HG03196 (cell line): ENCODE measurements at regions not wholly inside any gene's neighbourhood (a gene's known extent, or its start where the extent isn't known, plus 50 kb on each side); places are given as distances from the start of the nearest gene placed in this dataset.

Experiments
- ATAC-seq: cut with Tn5 transposase; IDR thresholded peaks from one replicate; pipeline ENCODE4 v1.9.1; 2021; ENCODE audit not compliant: unreplicated experiment

DNA sequence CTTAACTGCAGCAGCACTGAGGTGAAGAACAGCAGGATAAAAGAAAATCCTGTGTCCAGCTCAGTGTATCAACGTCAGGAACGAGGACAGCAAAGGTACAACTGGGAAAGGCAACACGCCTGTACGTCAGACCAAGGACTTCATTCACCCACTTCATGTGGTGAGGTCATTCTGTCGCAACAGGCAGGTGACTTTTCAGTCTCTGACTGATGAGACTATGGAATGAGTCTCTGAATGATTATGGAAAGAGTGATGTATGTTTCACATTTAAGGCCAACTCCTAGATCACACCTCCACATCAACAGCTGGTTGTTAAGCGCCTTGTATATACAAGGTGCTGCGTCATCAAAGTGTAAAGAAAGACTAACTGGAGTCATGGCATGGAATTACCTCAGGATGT lies 297.6 kb upstream of the SP8 start:
- no peak for ATAC-seq

GRCh38 chr7:21086688-21087087 lies 300.0 kb upstream of the SP8 start:
- no peak for ATAC-seq

GRCh38 chr7:21089653-21090052 lies 303.0 kb upstream of the SP8 start:
- ATAC-seq = no peak

GRCh38 chr7:21092766-21093702 lies 306.3 kb upstream of the SP8 start:
- no peak for ATAC-seq

- ATAC-seq = no peak
Measured at GRCh38 chr7:21094589-21094988, 307.9 kb upstream of the SP8 start.

DNA sequence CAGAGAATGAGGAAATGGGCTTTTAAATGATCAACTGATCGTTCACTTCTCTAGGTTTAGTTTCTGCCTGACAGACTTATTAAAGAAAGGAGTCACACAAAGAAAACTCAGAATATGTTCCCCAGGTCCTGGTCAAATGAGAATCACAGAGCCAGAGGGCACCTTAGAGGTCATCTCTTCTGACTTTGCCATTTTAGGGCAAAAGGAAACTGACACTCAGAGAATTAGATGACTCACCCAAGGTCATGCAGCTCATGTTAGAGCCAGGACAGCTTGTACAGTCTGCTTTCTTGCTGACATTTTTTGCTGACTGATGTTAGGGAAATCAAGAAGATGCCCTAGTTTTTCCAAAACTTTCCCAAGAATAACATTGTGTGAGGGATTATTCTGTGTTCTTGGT lies 312.7 kb upstream of the SP8 start:
- peak; percentile 65 for ATAC-seq

DNA sequence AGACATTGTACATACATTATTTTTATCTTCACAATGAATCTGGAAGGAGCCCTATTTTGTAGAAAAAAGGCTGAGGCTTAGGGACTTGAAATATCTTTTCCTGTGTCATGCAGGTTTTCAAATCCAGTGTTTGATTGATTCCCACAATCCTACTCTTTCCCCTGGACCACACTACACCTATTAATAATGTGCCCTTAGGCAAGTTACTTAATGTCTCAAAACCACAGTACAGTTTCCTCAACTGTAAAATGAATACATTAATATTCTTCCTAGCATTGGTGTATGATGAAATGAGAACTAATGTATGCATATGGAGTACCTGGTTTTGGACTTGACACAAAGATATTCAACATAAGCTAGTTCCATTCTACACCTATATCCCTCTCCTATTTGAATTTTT lies 313.3 kb upstream of the SP8 start:
- no peak for ATAC-seq

- ATAC-seq = no peak
Measured at GRCh38 chr7:21101541-21101940, 314.9 kb upstream of the SP8 start.

GRCh38 chr7:21103426-21104123 lies 316.9 kb upstream of the SP8 start:
- no peak for ATAC-seq

GRCh38 chr7:21104124-21104500 lies 317.4 kb upstream of the SP8 start:
- no peak for ATAC-seq

GRCh38 chr7:21106296-21106732 lies 319.6 kb upstream of the SP8 start:
- ATAC-seq = no peak

- no peak for ATAC-seq
Measured at GRCh38 chr7:21107101-21107500, 320.4 kb upstream of the SP8 start.

DNA sequence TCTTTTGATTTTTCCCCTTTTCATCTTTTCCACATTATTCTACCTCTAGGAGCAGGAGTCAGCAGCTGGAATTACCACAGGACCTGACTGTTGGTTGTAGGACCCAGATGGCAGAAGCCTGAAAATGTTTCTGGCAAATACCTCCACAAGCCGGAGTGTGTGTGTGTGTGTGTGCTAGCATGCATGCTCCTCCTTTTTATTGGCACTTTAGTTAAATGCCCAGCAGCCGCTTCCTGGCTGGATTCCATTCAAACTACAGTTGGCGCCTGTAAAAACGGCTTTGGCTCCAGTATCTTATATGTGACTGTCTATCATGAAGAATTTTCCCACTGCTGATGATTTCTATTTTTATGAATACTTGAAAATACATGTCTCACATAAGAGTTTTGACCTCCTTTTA lies 319.7 kb upstream of the SP4 start:
- ATAC-seq = no peak

DNA sequence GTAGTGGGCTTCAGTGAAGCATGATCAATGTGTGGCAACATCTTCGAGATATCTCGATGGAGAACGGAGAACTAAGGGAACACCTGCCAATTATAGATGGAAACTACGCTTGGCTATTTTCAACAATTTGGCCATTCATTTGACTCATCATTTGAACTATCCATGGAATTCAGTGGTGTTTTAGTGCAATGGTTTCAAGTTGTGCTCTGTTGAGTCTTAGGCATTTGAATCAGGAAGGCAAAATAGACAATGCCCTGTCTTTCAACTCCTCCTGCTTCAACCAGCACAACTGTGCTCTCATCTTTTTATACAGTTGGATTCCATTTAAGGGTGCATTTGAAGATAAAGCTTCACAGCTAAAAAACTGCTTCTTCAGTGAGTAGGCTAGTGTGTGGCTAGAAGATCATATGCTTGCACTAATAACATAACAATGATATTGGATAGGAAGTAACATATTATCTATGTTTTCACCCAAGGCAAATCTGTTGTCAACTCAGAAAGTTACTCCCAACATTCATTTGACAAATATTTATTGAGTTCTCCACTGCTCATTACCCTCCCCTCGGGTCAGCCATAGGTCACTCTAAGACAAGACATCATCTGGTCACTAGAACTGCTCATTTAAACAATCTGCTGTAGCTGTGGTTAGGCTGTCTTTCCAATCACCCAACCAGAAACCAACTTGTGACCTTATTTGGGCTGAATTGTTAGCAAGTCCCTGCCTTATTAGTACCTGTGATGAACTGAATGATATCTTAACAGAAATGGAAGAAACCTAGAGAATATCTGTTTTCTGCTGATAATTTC lies 314.1 kb upstream of the SP4 start:
- no peak for ATAC-seq

DNA sequence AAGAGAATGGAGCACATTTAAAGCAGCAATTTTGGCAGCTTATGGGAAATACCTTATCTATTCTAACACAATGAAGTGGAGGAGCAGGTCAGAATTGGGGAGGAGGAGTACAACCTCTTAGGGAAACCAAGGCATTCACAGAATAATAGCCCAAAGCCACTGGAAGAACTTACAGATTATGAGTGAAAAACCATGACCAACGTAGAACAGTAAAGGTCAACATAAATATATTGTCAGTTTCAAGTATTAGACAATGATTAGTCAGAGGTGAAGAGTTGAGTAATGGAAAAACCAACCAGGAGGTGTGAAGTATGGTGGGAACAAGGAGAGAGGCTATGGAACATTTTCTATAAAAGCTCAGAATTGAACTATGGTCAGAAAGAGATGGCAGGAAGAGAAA lies 304.3 kb upstream of the SP4 start:
- ATAC-seq = no peak

DNA sequence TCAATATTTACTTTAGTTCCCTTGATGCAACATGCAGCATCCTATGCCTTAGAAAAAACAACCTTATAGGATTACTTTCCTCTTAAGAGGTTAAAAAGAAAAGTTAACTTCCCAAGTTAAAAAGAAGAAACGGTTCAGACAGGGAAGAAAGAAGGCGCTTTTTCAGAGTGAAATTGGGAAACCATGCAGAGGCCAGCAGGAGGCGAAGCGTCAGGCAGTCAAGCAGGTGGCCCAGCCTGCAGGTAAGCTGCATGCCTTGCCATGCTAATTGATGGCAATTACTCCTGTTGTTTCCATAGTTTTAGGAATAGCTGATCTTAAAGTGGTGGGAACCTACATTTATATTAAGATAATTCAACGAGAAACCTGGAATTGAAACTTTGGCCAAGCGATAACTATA lies 302.6 kb upstream of the SP4 start:
- no peak for ATAC-seq

DNA sequence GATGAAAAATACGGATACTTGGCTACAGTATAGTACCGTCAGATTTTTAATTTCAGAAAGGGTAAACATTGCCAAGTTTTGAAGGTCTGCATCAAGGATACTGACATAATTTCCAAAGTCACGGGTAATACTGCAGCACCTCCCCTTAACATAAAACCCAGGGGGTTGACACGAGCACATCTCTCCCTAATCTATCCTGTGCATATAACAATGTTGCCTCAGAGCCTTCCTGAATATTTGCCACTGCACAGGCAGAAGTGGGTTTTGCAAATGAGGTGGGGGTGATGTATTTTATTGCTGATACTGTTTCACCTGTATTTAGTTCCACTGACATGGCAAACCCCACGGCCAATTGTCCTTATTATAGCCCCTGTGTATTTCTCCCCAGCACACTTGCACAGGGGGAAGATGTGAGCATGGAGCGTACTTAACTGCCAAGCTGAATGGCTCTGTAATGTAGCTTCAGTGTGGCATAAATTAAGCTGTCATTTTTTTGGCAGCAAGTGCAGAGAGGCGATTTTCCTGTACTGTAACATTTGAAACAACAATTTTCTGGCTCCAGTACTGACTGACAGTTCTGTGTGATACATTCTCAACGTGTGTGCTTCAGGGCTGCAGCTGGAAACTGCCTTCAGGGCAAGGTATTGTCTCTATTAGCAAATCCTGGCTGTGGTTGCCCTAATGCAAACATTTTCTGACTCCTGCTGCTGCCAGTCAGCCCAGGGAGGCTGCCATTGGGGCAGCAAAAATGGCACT lies 299.6 kb upstream of the SP4 start:
- no peak for ATAC-seq

- ATAC-seq = no peak
Measured at GRCh38 chr7:21131897-21132296, 296.0 kb upstream of the SP4 start.

DNA sequence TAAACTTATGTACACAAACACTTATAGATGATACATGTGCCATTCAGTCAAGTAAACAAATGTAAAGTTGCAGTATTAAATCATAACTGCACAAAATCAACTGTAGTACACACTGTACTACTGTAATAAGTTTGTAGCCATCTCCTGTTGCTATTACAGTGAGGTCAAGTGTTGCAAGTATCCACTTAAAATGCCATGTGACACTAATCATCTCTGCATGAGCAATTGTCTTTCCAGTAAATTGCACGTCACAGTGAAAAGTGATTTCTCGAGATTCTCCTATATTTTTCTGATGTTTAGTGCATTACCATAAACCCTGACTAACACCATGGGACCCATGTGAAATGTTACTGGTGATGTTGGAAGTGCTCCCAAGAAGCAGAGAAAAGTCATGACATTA lies 293.3 kb upstream of the SP4 start:
- ATAC-seq = no peak

GRCh38 chr7:21135437-21135836 lies 292.4 kb upstream of the SP4 start:
- ATAC-seq = no peak

DNA sequence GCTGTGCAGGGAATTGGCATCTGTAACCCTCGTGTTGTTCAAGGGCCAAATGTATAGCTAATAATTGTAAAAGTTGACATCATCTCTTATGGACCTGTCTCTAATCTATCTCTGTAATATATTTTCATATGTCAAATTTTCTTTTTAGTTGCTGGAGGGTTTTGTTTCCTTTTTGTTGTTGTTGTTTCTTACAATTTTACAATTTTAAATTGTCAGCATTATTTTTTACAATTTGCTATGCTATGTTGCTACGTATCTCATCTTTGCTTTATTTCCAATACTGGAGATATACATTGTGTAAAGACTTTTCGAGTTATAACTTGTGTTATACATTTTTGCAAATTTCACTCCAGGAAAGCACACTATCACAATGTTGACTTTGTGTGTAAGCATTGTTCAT lies 290.2 kb upstream of the SP4 start:
- no peak for ATAC-seq
